ENCODE measurements at regions not wholly inside any gene's neighbourhood (a gene's known extent, or its start where the extent isn't known, plus 50 kb on each side); places are given as distances from the start of the nearest gene placed in this dataset.
A peak's percentile ranks its signal among the peaks of the same experiment; 100 is the strongest.
"Not testable (repeated sequence)": the region's sequence is repeated elsewhere in the genome, so short reads cannot be mapped to it uniquely, and the experiment has no call there.

- Histone ChIP-seq H3K79me2 (ENCODE audit: low read length) (no peaks in the 10 kb centered on the region), H3K9me3 (ENCODE audit: insufficient read depth, low read length) (no peaks in the 10 kb centered on the region), H3K27me3 (ENCODE audit: low read depth, low read length) (no peaks in the 10 kb centered on the region), H4K20me1 (ENCODE audit: insufficient read depth, low read length) (no peaks in the 10 kb centered on the region), H3K36me3 (replicated peaks; ENCODE audit: low read depth, low read length) (no peaks in the 10 kb centered on the region), H3K9ac (ENCODE audit: low read length) (no peak overlapping the region), H3K27ac (ENCODE audit: low read length) (no peak overlapping the region), H2AFZ (ENCODE audit: low read depth, low read length) (no peak overlapping the region), H3K4me3 (ENCODE audit: low read length) (no peak overlapping the region), H3K4me1 (ENCODE audit: low read length) (no peaks in the 10 kb centered on the region), H3K4me2 (ENCODE audit: low read length) (no peak overlapping the region)
- no peak for TF ChIP-seq EZH2phosphoT487 (IDR thresholded peaks at IDR 0.05; ENCODE audit: low read depth)
- no peak for TF ChIP-seq CTCF (IDR thresholded peaks at IDR 0.05; ENCODE audit: low read depth, low read length)
Observed at GRCh38 chr2:195105581-195105980, 551.4 kb upstream of the SLC39A10 start.

- Histone ChIP-seq H3K9ac (ENCODE audit: low read length) (no peak overlapping the region), H3K4me3 (ENCODE audit: low read length) (no peak overlapping the region), H4K20me1 (ENCODE audit: insufficient read depth, low read length) (no peaks in the 10 kb centered on the region), H3K27ac (ENCODE audit: low read length) (no peak overlapping the region), H2AFZ (ENCODE audit: low read depth, low read length) (no peak overlapping the region), H3K79me2 (ENCODE audit: low read length) (no peaks in the 10 kb centered on the region), H3K4me2 (ENCODE audit: low read length) (peak overlapping the region; percentile 27), H3K27me3 (ENCODE audit: low read depth, low read length) (no peaks in the 10 kb centered on the region), H3K9me3 (ENCODE audit: insufficient read depth, low read length) (no peaks in the 10 kb centered on the region), H3K4me1 (ENCODE audit: low read length) (peaks cover 20% of the 10 kb centered on the region), H3K36me3 (replicated peaks; ENCODE audit: low read depth, low read length) (no peaks in the 10 kb centered on the region)
- TF ChIP-seq CTCF (IDR thresholded peaks at IDR 0.05; ENCODE audit: low read depth, low read length) (no peak), EZH2phosphoT487 (IDR thresholded peaks at IDR 0.05; ENCODE audit: low read depth) (no peak)
Observed at GRCh38 chr2:195094330-195094729, 562.7 kb upstream of the SLC39A10 start.

GRCh38 chr2:195092341-195092740 lies 564.7 kb upstream of the SLC39A10 start:
- Histone ChIP-seq H3K4me2 (ENCODE audit: low read length) (no peak overlapping the region), H3K36me3 (replicated peaks; ENCODE audit: low read depth, low read length) (no peaks in the 10 kb centered on the region)
- no peak for TF ChIP-seq CTCF (IDR thresholded peaks at IDR 0.05; ENCODE audit: low read depth, low read length)
- TF ChIP-seq EZH2phosphoT487 (IDR thresholded peaks at IDR 0.05; ENCODE audit: low read depth): no peak

GRCh38 chr2:195072806-195073205 lies 584.2 kb upstream of the SLC39A10 start:
- not testable (repeated sequence) for H3K4me1 ChIP-seq (ENCODE audit: low read length); H3K36me3 ChIP-seq (replicated peaks; ENCODE audit: low read depth, low read length); H3K4me3 ChIP-seq (ENCODE audit: low read length); H2AFZ ChIP-seq (ENCODE audit: low read depth, low read length); H3K9me3 ChIP-seq (ENCODE audit: insufficient read depth, low read length); H3K9ac ChIP-seq (ENCODE audit: low read length); H4K20me1 ChIP-seq (ENCODE audit: insufficient read depth, low read length); H3K27me3 ChIP-seq (ENCODE audit: low read depth, low read length); H3K27ac ChIP-seq (ENCODE audit: low read length); H3K4me2 ChIP-seq (ENCODE audit: low read length); H3K79me2 ChIP-seq (ENCODE audit: low read length)

More at GRCh38 chr2:195092341-195092740, 564.7 kb upstream of the SLC39A10 start:
- Histone ChIP-seq H3K4me1 (ENCODE audit: low read length) (peaks cover 20% of the 10 kb centered on the region), H3K79me2 (ENCODE audit: low read length) (no peaks in the 10 kb centered on the region), H3K9ac (ENCODE audit: low read length) (no peak overlapping the region), H3K9me3 (ENCODE audit: insufficient read depth, low read length) (no peaks in the 10 kb centered on the region), H2AFZ (ENCODE audit: low read depth, low read length) (no peak overlapping the region), H3K27ac (ENCODE audit: low read length) (no peak overlapping the region), H3K27me3 (ENCODE audit: low read depth, low read length) (no peaks in the 10 kb centered on the region), H3K4me3 (ENCODE audit: low read length) (no peak overlapping the region), H4K20me1 (ENCODE audit: insufficient read depth, low read length) (no peaks in the 10 kb centered on the region)

GRCh38 chr2:195057001-195057400 lies 600.0 kb upstream of the SLC39A10 start:
- no peak overlapping the region for H3K4me2 ChIP-seq (ENCODE audit: low read length)
- H2AFZ ChIP-seq (ENCODE audit: low read depth, low read length): no peak overlapping the region
- no peak for TF ChIP-seq EZH2phosphoT487 (IDR thresholded peaks at IDR 0.05; ENCODE audit: low read depth)
- TF ChIP-seq CTCF (IDR thresholded peaks at IDR 0.05; ENCODE audit: low read depth, low read length): no peak
- H4K20me1 ChIP-seq (ENCODE audit: insufficient read depth, low read length): no peaks in the 10 kb centered on the region
- H3K27ac ChIP-seq (ENCODE audit: low read length): no peak overlapping the region
- no peaks in the 10 kb centered on the region for H3K9me3 ChIP-seq (ENCODE audit: insufficient read depth, low read length)
- H3K4me3 ChIP-seq (ENCODE audit: low read length): no peak overlapping the region
- no peaks in the 10 kb centered on the region for H3K4me1 ChIP-seq (ENCODE audit: low read length)
- H3K27me3 ChIP-seq (ENCODE audit: low read depth, low read length): no peaks in the 10 kb centered on the region
- H3K79me2 ChIP-seq (ENCODE audit: low read length): no peaks in the 10 kb centered on the region
- H3K9ac ChIP-seq (ENCODE audit: low read length): no peak overlapping the region
- no peaks in the 10 kb centered on the region for H3K36me3 ChIP-seq (replicated peaks; ENCODE audit: low read depth, low read length)
